Motor neuron (in vitro differentiated cells): ENCODE measurements at regions not wholly inside any gene's neighbourhood (a gene's known extent, or its start where the extent isn't known, plus 50 kb on each side); places are given as distances from the start of the nearest gene placed in this dataset.
A peak's percentile ranks its signal among the peaks of the same experiment; 100 is the strongest.
"Not testable (repeated sequence)": the region's sequence is repeated elsewhere in the genome, so short reads cannot be mapped to it uniquely, and the experiment has no call there.

Experiments used
- ATAC-seq, 8 experiments: fragments of 200-7000 bp; cut with Tn5 transposase; replicated peaks in 6 of 8; 2 replicates each; pipeline ENCODE4 v1.8.0; 2021; ENCODE audit warnings: mild to moderate bottlenecking in 8 of 8, moderate library complexity in 8 of 8
- H3K27ac ChIP-seq, 2 donors: fragments of 250-450 bp; sonication (Bioruptor Pico); 2 replicates each; pipeline ENCODE4 v1.9.0; 2021; ENCODE audit warnings: antibody characterized with exemption in 2 of 2, mild to moderate bottlenecking in 2 of 2, moderate library complexity in 1 of 2
- H3K4me1 ChIP-seq, 2 donors: fragments of 250-450 bp; sonication (Bioruptor Pico); replicated peaks in 1 of 2; 2 replicates each; pipeline ENCODE4 v1.6.1; 2021; ENCODE audit warnings: antibody characterized with exemption in 2 of 2, mild to moderate bottlenecking in 2 of 2, moderate library complexity in 1 of 2
- H3K4me3 ChIP-seq, 5 donors: fragments of 250-450 bp; sonication (Bioruptor Pico); 2 replicates each; pipeline ENCODE4 v1.9.0; 2021; ENCODE audit warnings: antibody characterized with exemption in 5 of 5, mild to moderate bottlenecking in 5 of 5, moderate library complexity in 4 of 5
- WGBS, 10 experiments: fragments of 450-650 bp; shearing (Covaris generic); methylation state at CpG; one replicate each; pipeline ENCODE4 v1.0.0; 2022; 5-methylcytosine and 5-hydroxymethylcytosine counted together
- in situ Hi-C, 9 experiments: fragments of 400-800 bp; cut with MboI; loops; one replicate each; pipeline ENCODE4 v1.15.0; 2021; ENCODE audit warnings: low sequenced_read_pairs in 9 of 9, low pct_unique_long_range_greater_than_20kb in 2 of 9; ENCODE audit not compliant: unreplicated experiment in 9 of 9

DNA sequence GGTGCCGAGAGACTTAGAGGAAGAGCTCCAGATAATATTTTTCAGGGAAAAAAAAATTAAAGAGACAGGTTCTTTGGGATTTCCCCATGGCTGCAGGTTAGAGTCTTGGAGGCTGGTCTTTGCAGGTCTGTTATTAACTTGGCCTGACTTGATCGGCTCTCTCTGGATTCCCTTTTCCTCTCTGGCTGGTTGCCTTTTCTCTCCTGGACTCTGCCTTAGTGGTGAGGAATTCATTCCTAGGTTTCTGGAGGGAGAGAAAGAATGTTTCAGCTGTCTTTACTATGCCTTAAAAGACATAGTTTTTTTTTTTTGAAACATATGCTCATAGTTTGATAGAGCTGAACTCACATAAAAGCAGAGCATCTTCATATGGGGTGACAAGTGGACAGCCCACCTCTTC lies 336.3 kb downstream of the BMP4 start:
- in situ Hi-C loops: no loop called here
- H3K4me1 ChIP-seq: no peaks in the 10 kb centered on the region
- H3K27ac ChIP-seq: no peak overlapping the region
- 8 to 100% (median 78%) methylated on average over 2 of the region's 2 CpGs; no CpG with 5 or more reads in 4 of the 10 experiments for WGBS, 10 experiments
- no peak overlapping the region for H3K4me3 ChIP-seq
- no peak for ATAC-seq

DNA sequence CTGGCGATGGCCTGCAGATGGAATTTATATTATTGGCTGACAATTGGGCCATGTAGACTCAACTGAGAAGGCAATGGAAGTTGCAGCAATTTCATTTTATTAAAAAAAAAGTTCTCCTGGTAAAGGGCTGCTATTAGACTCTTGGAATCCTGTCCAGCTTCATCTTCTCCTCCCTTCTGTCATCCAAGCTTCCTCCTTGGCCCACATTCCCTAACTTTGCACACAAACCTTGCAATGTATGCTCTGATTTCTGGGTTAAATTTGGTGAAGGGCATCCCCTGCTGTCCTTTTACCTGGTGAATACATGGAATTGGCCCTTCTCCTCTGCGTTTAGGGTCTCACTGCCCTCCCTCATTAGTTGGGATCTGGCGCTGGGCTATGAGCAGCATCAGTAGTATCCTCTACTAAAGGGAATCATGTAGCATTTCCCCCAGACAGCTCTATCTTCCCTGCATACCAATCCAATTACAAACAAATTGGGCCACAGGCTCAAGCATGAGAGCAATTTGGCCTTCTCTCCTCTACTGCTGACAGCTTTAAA lies 336.9 kb downstream of the BMP4 start:
- no peak for ATAC-seq
- no peak overlapping the region for H3K4me3 ChIP-seq
- WGBS, 10 experiments: 38 to 100% (median 82%) methylated on average over 1 to 3 of the region's 3 CpGs; no CpG with 5 or more reads in 2 of the 10 experiments
- in situ Hi-C loops: no loop called here
- H3K4me1 ChIP-seq: no peaks in the 10 kb centered on the region
- no peak overlapping the region for H3K27ac ChIP-seq

DNA sequence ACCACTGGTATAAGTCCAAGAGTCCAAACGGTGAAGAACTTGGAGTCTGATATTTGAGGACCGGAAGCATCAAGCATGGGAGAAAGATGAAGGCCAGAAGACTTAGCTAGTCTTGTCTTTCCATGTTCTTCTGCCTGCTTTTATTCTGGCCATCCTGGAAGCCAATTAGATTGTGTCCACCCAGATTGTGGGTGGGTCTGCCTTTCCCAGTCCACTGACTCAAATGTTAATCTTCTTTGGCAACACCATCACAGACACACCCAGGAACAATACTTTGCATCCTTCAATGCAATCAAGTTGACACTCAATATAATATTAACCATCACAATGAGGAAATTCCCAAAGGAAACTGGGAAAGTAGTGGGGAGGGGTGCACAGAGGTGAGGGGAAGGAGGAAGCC lies 340.1 kb downstream of the BMP4 start:
- H3K4me3 ChIP-seq, in situ Hi-C loops, H3K27ac ChIP-seq, H3K4me1 ChIP-seq: not testable (repeated sequence)
- peak in 2 of 8 experiments; percentile 64 to 70 for ATAC-seq
- 0 to 100% (median 53%) methylated on average over 1 to 2 of the region's 2 CpGs; no CpG with 5 or more reads in 4 of the 10 experiments for WGBS, 10 experiments

DNA sequence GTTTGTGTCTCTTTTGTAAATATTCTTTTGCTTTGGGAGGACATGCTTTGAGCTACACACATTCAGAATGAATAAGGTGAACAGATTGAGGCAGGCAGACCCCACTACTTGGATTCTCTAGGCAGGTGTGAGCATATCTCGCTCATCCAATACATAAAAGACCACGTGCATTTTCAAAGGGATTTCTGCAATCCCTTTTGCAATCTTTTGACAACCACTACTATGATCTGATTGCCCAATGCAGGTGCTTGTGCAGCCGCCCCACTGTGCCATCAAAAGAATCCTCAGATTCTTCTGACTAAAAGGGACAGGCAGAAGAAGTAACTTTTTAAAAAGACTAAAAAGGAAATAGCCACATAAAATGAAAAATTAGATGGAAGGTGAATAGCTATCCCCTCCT lies 341.4 kb downstream of the BMP4 start:
- no peak for ATAC-seq
- 25 to 100% (median 80%) methylated on average over 1 to 3 of the region's 3 CpGs; no CpG with 5 or more reads in 3 of the 10 experiments for WGBS, 10 experiments
- in situ Hi-C loops: no loop called here

DNA sequence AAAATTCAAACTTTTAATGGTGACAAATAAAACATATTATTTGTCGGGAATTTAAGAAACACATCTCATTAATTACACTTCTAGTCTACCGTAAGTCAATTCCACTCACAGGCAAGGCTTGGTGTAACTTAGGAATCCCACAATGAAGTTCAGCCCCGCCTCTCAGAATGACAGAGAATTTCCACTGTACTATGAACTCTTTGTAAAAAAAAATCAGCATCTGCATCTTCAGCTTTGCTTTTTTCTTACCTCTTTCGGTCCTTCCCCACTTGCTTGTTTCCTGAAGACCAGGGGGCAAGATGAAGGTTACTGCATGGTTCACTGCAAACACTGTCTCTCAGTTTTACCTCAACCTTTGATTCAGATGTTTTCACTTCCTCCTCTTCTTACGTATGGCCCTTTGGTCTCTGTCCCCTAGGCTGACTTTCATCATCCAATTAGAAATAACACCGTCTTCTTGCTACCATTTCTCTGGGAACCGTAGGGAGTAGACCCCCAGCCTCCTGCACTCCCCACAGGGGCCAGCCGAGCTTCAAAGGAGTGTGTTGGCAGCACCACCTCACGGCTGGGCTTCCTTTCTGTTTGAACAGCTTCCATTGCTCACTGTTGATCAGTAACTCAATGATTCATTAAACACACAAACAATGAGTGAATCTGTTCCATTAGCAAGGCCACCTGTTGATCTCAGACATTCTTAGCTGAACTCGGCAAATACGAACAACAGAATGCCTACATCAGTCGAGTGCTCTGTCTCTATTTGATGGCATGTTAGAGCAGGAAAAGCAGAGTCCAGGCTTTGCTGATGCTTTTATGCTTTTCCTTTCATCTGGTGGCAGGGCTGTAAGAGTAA lies 343.0 kb downstream of the BMP4 start:
- peak in 3 of 8 experiments; percentile 43 to 98 (median 67) for ATAC-seq
- 3 to 100% (median 45%) methylated on average over 1 to 9 of the region's 12 CpGs for WGBS, 10 experiments
- in situ Hi-C loops: no loop called here
- Histone ChIP-seq H3K27ac (no peak overlapping the region), H3K4me3 (no peak overlapping the region), H3K4me1 (peaks cover 0 to 7% of the 10 kb centered on the region in 2 donors)

More for the DNA sequence above, 341.4 kb downstream of the BMP4 start:
- H3K4me1 ChIP-seq: peaks cover 0 to 7% of the 10 kb centered on the region in 2 donors
- H3K27ac ChIP-seq: no peak overlapping the region
- H3K4me3 ChIP-seq: no peak overlapping the region

DNA sequence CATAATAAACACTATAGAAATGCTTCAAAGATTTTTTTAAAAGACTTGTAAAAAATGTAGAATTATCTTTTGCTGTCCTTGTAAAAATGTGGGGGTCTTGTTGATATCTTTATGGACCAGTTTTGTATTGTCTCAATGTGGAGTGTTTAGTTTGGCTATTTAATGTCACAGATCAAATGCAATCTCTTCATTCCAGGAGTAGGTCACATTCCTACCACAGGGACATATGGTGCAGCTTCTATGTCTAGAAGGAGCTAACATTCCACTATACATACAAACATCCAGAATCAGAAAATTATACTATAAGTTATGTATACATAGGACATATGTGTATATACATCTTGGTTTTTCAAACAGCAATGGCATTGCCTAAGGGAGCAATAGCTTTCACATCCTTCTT lies 345.7 kb downstream of the BMP4 start:
- Histone ChIP-seq H3K27ac (no peak overlapping the region), H3K4me1 (peaks cover 0 to 7% of the 10 kb centered on the region in 2 donors), H3K4me3 (no peak overlapping the region)
- no peak for ATAC-seq
- in situ Hi-C loops: no loop called here

DNA sequence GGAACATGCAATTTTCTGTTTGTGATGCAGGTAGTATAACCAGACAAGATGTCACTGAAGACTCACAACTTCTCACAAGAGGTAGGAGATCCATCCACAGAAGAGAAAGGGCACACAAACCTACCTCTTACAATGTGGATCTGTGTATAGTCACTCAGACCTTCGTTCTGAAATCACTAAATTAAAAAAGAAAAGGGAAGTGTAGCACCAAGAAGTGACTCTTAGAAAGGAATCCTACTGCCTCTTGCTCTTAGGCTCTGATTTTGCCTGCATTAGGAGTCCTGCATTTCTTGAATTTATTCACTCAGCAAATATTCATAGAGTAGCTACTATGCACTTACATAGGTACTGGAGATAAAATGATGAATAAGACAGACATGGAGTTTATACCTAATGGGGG lies 347.6 kb downstream of the BMP4 start:
- in situ Hi-C loops: no loop called here
- ATAC-seq: peak in 3 of 8 experiments; percentile 4 to 38 (median 7)
- H3K27ac ChIP-seq: no peak overlapping the region
- peaks cover 0 to 5% of the 10 kb centered on the region in 2 donors for H3K4me1 ChIP-seq
- H3K4me3 ChIP-seq: no peak overlapping the region
- whole genome bisulfite sequencing, 10 experiments: 17 to 50% (median 43%) methylated on average over 1 of the region's 1 CpG; no CpG with 5 or more reads in 7 of the 10 experiments

DNA sequence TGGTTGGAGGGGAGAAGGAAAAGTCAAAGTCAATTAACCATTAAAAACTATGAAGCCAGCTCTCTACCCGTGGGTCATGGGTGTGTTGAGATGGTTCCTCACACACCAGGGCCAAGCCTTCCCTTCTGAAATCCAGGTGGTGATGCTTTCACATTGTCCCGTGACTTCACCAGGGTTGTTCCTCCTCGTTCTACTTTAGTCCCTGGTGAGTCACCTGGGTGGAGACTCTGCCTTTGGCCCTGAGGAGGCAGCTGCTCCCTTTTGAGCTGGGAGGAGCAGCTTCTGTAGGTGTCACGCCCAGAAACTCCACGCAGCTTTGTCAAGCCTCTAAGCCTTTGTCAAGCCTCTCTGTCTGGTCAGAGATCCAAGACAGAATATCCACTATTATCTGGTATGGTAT lies 348.3 kb downstream of the BMP4 start:
- in situ Hi-C loops: no loop called here
- ATAC-seq: peak in 3 of 8 experiments; percentile 96 to 97 (median 96)
- Histone ChIP-seq H3K4me3 (no peak overlapping the region), H3K27ac (no peak overlapping the region), H3K4me1 (no peaks in the 10 kb centered on the region)
- 0 to 84% (median 53%) methylated on average over 1 to 5 of the region's 5 CpGs; no CpG with 5 or more reads in 2 of the 10 experiments for WGBS, 10 experiments

DNA sequence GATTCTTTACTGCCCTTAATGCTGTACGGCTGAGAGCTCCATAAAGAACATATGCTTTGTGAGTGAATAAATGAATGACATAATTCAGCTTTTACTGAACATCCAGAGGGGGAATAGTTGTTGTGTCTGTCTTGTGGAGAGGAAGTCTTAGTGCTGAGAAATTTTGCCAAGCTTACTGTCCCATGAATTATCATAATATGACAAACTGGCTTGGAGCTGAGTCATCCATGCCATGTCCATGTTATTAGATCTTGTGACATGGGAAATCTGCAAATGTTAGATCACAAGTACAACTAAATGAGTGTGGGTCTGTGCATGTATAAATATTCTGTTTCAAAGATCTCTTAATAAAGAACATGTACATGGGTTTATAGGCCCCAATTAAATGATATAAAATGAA lies 350.4 kb downstream of the BMP4 start:
- Histone ChIP-seq H3K4me3 (no peak overlapping the region), H3K27ac (no peak overlapping the region), H3K4me1 (no peaks in the 10 kb centered on the region)
- in situ Hi-C loops: no loop called here
- 40 to 100% (median 71%) methylated on average over 1 of the region's 1 CpG; no CpG with 5 or more reads in 3 of the 10 experiments for WGBS, 10 experiments
- peak in 4 of 8 experiments; percentile 47 to 74 (median 55) for ATAC-seq

DNA sequence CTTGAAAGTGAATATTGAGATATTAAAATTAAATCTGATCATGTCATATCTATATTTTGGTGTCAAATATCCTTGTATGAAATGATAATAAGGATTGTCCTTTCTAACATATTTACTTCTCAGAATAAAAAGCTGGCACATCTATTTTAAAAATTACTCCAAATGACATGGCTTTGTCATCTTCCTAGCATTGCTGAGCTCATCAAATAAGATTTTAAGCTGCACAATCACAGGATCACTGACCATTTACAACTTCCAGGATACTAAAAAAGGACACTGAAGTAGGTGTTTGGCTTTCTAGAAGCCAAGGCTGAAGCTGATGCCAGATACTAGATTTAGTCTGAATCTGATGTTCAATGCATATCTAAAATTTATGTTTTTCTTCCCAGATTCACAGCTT lies 351.1 kb downstream of the BMP4 start:
- Histone ChIP-seq H3K27ac (no peak overlapping the region), H3K4me3 (no peak overlapping the region), H3K4me1 (no peaks in the 10 kb centered on the region)
- no peak for ATAC-seq
- in situ Hi-C loops: no loop called here

DNA sequence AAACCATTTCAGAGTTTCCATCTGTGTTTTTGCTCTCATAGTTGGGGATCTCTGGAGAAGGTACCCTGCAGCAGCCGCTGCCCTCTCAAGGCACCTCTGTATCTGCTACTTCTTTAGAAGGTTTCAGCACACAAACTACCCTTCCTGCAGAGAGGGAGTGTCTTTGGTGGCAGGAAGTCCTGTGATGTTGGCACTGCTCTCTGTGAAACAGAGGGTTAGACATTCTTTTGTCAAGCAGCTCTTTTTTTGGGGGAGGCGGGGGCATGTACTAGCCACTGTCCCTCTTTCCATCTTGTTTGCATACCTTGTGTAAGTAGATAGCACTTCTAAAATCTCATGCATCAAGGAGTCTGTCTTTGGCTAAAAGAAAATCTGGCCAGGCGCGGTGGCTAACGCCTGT lies 352.6 kb downstream of the BMP4 start:
- Histone ChIP-seq H3K27ac (no peak overlapping the region), H3K4me3 (no peak overlapping the region), H3K4me1 (no peaks in the 10 kb centered on the region)
- WGBS, 10 experiments: 20 to 100% (median 90%) methylated on average over 1 to 5 of the region's 5 CpGs; no CpG with 5 or more reads in 3 of the 10 experiments
- in situ Hi-C loops: no loop called here
- ATAC-seq: no peak

DNA sequence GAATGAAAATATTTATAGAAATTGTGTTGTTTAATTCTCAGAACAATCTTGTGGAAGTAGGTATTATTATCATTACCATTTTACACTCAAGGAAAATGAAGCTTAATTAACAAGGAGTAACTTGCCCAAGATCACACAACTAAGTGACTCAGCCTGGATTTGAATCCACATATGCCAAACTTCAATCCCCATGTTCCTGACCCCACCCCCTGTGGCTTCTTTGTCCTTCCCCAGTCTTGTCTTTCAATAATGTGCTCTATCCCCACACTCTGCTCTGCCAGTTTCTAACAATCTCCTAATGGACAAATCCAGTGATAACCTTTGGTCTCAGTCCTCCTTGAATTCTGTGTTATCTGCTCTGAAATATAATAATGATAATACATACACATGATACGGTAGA lies 355.2 kb downstream of the BMP4 start:
- peak in 1 of 8 experiments; percentile 69 for ATAC-seq
- WGBS, 10 experiments: 67 to 100% (median 100%) methylated on average over 1 of the region's 1 CpG; no CpG with 5 or more reads in 5 of the 10 experiments

DNA sequence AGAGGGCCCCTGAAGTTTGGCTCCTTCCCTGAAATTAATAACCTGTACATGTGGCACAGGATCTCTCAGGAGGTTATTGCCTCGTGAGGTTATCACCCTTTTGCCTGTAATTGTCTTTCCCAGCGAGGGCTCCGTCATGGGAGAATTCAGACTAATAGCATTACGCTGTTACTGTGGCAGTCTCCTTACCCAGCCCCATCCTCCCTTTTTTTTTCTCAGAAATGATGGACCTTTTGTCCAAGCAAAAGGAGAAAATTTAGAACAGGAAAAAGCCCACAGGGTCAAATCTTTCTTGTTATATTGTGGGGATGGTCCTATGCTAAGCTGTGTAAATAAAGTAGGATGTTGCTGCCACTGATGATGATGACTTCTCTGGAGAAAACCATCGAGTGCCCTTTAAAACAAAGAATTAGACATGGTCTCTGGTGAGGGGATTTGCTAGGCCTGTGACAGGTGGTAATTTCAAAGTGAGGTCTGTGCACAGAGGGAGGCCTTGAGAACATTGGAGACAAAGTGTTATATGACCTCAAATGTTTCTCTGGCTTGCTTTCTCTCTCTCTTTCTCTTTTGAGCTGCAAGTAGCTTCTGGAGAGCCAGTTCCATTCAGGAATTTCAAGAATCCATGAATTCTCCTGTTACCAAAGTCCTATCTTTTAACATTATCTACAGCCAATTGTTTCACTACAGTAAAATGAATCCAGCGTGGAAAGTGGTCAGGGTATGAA lies 357.2 kb downstream of the BMP4 start:
- in situ Hi-C loops: no loop called here
- ATAC-seq: no peak

More for the DNA sequence above, 355.2 kb downstream of the BMP4 start:
- Histone ChIP-seq H3K4me1 (no peaks in the 10 kb centered on the region), H3K27ac (no peak overlapping the region), H3K4me3 (no peak overlapping the region)
- in situ Hi-C loops: no loop called here

More for the DNA sequence above, 357.2 kb downstream of the BMP4 start:
- WGBS, 10 experiments: 40 to 100% (median 70%) methylated on average over 1 to 5 of the region's 6 CpGs; no CpG with 5 or more reads in 2 of the 10 experiments
- Histone ChIP-seq H3K4me1 (no peaks in the 10 kb centered on the region), H3K27ac (no peak overlapping the region), H3K4me3 (no peak overlapping the region)
